UCSD-AML1 (cell line): ENCODE measurements at regions not wholly inside any gene's neighbourhood (a gene's known extent, or its start where the extent isn't known, plus 50 kb on each side); places are given as distances from the start of the nearest gene placed in this dataset.

ENCODE experiments used
- DNase-seq: peaks from one replicate; lab custom pipeline; 2025; ENCODE audit not compliant: unreplicated experiment; lab: John Stamatoyannopoulos, UW

- no peak for DNase-seq
Observed at GRCh38 chr12:87930033-87930432, 99.2 kb downstream of the C12orf50 start.

DNA sequence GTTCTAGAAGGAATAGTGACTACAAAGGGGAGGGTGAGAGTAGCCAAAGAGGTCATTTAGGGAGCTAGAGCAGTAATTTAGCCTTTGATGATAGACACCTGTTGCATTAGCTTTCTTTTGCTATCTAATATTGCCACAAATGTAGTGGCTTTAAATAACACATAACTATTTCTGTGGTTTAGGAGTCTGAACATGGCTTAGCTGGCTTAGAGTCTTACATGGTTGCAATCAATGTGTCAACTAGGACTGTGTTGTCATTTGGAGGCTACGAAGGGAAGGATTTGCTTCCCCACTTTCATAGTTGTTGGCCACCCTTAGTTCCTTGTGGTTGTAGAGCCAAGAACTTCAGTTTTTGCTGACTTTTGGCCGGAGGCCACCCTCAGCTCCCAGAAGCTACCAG is 99.9 kb downstream of the C12orf50 start:
- DNase-seq = no peak

DNA sequence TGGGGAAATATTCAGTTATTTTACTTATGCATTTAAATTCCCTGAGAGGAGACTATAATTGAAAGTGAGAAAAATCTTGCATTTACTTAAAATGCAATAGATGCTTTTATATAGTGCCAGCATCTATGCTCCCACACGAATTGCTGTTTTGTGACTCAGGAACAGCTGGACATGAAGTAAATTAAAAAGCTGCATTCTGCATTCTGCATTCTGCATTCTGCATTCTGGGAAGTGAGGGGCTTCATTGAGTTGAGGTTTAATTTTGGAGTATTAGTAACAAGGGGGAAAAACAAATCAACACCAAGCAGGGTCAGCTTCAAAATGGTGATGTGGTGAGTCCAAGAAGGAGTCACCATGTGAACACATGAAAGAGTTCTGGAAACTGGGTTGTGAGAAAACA is 101.2 kb downstream of the C12orf50 start:
- no peak for DNase-seq

DNA sequence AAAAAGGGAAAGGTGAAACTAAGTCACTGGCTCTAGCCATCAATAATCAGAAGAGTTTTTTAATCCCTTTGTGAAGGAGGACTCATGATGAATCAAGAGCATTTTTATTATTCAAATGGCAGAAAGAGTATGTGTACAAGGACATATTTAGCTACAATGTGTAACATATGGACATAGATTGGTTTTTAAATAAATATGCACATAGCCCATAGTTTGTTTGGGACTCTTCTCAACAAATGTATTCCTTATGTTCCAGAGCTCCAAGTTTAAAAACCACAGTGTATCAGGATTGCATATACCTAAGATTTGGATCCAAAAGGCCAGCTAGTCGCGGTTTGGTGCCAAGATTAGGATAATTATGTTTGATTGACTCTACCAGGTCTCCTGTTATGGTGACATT is 104.2 kb downstream of the C12orf50 start:
- no peak for DNase-seq

DNA sequence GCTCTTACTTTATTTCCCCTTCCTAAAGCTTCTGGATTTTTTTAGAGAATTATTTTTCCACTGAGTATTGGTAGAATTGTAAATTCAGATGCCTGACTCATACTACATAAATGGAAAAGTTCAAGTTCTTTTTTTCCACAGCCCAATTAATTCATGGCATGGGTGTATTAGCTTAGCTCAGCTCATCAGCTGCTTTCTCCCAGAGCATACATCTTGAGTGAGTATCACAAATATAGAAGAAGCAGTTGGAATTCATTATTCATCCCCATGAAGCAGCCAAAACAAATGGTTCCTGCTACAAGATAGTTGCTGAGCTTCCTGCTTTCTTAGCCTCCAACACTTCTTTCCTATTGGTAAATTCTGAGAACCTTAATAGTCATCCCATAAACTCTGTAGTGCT is 105.1 kb downstream of the C12orf50 start:
- no peak for DNase-seq

- DNase-seq = no peak
Observed at GRCh38 chr12:87923361-87923760, 105.8 kb downstream of the C12orf50 start.

DNA sequence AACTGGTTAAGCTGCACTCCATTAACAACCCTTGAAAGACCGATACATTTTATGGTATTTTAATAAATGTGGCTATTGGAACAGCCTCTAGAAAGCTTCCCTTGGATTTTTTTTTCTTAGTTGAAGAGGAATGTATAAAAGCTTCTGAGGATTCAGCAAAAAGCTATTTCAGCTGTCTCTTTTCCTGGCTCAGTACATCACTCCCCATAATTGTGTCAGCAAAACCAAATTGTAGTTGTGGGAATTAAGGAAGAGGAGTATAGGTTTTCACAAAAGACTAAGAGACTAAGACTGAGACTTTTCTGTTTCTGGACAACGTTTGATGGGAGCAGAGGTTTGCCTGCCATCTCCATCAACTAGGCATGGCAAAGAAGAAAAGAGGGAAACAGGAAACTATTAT is 106.5 kb downstream of the C12orf50 start:
- DNase-seq = no peak

DNA sequence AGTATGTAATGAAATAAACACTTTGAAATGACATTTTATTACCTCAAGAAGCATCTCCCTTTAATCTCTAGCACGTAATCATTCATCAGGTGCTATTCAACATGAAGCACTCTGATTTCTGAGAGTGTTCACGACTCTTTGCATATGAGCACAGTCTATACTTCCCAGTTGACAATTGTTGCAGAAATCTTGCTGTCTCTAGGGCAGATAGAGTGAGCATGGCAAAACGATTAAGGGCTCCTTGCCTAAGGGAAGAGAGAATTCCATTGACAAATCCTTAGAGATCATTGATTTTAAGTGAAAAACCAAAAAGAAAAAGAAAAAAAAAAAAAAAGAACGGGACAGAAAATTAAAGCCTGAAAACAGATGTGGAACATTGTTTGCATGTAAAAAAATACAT is 107.6 kb downstream of the C12orf50 start:
- no peak for DNase-seq

DNA sequence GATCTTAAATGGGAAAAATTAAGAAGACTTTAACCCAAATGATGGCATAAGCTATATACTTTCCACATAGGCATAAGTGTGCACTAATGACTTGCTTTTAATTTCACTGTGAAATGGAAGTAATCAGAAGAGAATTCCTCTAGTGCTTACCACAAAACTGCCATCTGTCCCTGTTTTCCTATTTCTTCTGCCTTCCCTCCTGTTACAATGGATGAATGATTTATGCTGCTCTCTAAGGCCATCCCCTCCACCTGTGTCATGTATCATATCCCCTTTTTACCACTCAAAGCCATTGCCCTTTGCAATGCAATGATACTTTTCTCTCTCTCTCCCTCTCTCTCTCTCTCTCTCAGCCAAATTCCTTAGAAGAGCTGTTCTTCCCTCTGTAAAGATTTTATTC is 109.1 kb downstream of the C12orf50 start:
- no peak for DNase-seq

GRCh38 chr12:87901457-87901856 is 127.7 kb downstream of the C12orf50 start:
- DNase-seq = no peak

GRCh38 chr12:87897662-87898061 is 131.5 kb downstream of the C12orf50 start:
- no peak for DNase-seq

- DNase-seq = no peak
Observed at GRCh38 chr12:87883806-87884205, 145.4 kb downstream of the C12orf50 start.

GRCh38 chr12:87879141-87879540 is 150.1 kb downstream of the C12orf50 start:
- no peak for DNase-seq

- DNase-seq = no peak
Observed at GRCh38 chr12:87870493-87871460, 158.4 kb downstream of the C12orf50 start.

DNA sequence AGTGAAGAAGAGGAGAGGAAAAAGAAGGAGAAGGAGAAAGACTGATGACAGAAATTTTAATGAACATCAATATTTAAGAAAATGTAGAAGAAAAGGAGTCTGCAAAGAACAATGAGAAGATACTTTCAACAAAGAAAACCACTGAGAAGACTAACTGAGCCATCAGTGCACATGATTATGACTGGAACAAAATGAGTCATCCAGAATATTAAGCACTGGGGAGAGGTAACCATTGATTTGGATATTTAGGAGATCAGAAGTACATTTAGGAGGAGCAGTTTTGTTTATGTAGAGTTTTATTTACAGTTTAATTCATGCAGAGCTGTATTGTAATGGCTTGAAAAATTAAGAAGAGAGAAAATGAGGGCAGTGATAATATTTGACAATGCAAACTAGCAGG is 159.1 kb downstream of the C12orf50 start:
- no peak for DNase-seq

- DNase-seq = peak; percentile 5
Observed at GRCh38 chr12:87866578-87867292, 162.5 kb downstream of the C12orf50 start.

DNA sequence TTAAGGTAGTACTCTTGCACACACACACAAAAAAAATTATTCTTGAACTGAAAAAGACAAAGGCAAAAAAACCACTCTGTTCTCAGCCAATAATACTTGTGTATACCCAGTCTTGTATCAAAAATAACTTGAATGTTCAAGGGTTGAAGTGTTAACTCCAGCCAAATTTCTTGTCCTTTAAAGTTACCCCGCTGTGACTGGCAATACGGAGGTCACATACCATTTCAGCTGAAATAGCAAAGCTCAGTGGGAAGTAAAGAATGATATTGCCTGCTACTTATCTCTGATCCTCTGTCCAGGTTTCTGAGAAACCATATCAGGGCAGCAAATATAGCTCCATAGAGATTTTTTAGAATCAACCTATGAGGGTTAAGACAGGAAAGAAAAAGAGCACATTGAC is 167.4 kb downstream of the C12orf50 start:
- DNase-seq = no peak

DNA sequence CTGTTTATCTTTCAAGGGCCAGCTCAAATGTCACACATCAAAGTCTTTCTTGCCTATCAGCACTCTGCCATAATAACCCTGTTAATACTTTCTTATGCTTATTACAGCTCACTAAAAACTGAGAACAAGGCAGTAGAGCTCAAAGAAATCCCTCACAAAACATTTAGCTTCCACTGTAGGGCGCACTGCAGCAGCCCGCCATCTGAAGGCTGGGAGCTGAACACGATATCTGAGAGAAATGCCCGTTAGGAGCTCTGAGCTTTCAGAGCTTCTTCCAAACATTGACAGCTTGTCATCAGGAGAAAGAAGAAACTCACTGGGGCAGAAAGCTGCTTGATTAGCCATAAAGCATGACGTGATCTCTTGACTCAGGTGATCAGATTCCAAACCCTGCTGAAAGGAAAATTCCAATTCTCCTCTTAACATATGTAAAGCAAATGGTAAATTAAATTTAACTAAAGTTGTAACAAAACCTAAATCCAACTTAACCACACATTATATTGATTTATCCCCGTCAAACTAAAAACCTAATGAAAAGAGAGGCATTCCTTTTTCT is 175.7 kb downstream of the C12orf50 start:
- no peak for DNase-seq

- DNase-seq = no peak
Observed at GRCh38 chr12:87849074-87849473, 180.1 kb downstream of the C12orf50 start.

GRCh38 chr12:87848248-87848868 is 180.8 kb downstream of the C12orf50 start:
- DNase-seq = no peak

GRCh38 chr12:87847147-87847546 is 182.1 kb downstream of the C12orf50 start:
- DNase-seq = no peak
